HG03139 (cell line): ENCODE measurements at regions not wholly inside any gene's neighbourhood (a gene's known extent, or its start where the extent isn't known, plus 50 kb on each side); places are given as distances from the start of the nearest gene placed in this dataset.

Experiments
- ATAC-seq: cut with Tn5 transposase; IDR thresholded peaks from one replicate; pipeline ENCODE4 v1.9.1; 2021; ENCODE audit not compliant: unreplicated experiment

GRCh38 chr10:10796061-10796773 is 221.5 kb upstream of the CELF2 start:
- no peak for ATAC-seq

GRCh38 chr10:10796774-10797415 is 220.8 kb upstream of the CELF2 start:
- ATAC-seq, result no peak

GRCh38 chr10:10797513-10797912 is 220.2 kb upstream of the CELF2 start:
- ATAC-seq, result no peak

DNA sequence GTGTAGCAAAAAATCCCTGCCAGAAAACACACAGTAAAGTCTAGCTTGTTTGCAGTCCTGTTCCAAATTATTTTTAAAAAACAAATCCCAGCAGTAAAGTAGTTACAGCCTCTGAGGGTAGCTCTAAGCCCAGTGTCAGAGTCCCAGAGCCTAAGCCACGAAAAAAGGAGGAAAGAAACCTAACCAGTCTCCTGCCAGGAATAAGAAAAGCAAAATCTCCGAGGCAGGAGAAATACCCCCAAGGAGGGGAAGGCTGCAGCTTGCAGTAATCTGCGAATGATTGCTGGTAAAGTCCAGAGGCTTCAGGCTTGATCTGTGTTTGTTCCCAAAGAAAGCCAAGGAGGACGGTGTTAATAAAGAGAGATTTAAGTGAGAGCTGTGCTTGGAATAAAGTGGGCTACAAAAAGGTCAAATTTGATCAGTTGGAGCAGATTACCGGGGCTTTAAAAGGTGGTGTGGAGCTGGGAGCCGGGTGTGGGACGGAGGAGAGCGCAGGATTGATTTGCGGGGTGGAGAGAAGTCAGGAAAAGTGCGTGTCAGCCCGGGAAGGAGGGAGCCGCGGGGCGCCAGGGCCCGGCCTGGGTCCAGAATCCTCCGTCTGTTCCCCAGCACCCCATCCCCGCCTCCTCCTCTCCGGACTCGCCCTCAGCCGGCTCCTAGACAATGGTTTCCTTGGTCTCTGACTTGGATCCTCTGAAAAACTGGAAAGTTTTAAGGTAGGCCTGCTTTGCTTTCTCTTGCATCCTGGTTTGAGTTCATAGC is 219.4 kb upstream of the CELF2 start:
- ATAC-seq, result no peak

GRCh38 chr10:10798864-10799192 is 218.8 kb upstream of the CELF2 start:
- ATAC-seq, result no peak

DNA sequence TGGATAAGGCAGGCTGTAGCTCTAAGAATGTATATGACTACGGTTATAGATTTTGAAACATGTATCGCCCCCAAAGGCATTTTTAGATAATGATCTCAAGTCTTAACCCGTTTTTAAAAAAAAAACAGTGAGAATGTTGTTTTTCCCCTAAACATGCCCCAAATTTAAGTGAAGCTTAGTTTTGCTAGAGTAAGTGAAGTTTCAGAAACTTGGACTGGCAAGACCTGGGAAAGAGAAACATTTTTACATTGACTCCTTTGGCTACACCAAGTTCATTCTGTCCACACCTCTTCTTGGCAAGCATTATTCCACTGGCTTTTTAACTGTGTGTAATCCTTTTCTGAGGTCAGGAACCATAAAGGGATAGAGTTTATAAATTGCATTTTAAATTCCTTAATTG is 216.7 kb upstream of the CELF2 start:
- ATAC-seq, result no peak

DNA sequence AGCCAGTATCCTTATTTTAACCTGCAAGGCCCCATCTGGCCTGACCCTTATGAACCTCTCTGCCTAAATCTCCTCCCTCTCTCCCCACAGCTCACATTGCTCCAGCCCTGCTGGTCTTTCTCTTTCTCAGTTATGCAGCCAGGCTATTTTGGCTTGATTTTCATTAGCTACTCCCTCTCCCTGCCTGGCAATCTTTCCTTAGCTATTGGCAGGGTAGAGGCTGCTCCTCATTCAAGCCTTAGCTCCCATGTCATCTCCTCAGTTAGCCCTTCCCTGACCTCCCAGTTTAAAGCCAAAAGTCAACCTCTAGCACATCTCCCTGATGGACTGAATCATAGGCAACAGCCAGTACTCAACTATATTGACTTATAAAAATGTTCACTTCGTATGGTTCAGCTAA is 214.4 kb upstream of the CELF2 start:
- ATAC-seq, result no peak

- no peak for ATAC-seq
Measured at GRCh38 chr10:10804061-10804460, 213.6 kb upstream of the CELF2 start.

DNA sequence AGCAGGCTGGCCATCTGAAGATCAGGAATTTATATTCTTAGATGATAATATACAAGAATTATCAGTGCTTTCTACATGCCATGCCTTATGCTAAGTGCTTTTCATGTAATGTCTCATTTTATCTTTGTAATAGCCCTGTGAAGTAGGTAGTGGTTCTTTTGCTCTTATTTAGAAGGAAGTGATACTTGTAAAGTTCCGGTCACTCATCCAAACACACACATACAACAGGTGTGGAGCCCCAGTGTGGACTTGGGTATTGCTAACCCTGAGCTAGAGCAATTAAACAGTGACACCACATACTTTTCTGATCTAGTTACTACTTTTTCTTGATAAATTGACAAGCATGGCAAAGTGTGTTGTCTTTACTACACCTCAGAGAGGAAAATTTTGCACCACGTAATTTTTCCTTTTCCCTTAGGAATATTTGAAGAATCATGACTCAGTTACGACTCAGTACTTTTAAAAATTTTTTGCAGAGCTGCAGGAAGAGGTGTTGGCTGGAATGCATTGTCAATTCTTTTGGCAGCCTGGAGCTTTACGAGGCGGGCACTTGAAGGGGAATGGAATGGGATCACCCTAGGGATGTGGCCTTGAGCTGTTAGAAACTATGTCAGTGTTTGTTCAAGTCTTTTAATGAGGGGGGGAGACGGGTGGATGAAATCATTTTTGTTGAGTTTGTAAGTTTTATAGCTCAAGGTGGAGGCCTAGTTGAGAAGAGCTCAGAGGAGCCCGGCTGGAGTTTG is 212.5 kb upstream of the CELF2 start:
- no peak for ATAC-seq

DNA sequence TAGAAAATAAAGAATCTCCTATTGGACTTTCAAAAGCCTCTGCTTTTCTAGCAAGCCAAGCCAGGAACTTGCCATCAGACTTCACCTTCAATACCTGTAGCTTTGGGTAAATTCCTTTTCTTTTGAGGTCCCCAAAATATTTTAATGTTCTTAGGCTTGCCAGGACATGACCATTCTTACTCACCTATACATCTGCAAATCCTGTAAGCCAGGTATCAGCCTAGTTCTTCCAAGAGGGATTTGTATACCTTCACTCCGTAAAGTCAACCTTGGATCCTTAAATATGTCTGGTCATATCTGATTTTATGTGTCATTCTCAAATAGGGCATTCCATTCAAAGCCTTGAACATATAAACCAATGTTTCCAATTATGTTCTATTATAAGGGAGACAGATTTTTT is 210.6 kb upstream of the CELF2 start:
- ATAC-seq, result no peak

- no peak for ATAC-seq
Measured at GRCh38 chr10:10811562-10811961, 206.1 kb upstream of the CELF2 start.

DNA sequence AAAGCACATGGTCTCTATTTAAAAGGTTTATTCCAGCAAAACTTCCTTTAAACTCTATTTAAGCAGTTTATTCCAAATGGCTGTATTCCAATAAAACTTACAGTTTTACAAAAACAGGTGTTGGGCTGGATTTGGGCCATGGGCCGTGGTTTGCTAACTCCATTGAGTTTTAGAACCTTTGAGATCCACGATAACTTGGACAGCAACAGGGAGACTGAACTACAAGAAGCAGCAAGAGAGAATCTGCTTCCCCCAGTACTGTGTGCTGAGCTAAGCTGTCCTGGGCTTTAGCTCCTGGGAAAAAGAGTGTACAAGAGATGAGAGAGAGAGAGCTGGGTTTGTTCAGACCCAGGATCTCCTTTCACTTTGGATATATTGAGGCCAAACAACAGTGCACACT is 204.0 kb upstream of the CELF2 start:
- ATAC-seq, result no peak

DNA sequence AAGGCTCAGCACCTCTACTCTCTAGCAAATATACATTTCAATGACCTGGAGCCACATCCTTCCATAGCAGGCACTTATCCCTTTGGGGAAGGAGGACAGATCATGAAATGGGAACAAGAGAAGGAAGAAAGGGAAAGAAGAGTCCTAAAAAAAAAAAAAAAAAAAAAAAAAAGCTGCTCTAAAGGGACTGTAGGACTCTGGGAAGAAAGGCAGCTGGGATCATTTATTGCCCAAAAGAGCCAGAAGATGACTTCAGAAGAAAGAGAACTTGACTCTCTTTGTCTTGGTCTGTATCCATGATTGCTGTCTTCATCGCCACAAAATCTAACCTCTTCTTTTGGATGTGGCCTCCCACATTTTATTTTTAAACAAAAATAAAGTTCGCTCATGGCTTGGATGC is 203.6 kb upstream of the CELF2 start:
- no peak for ATAC-seq

GRCh38 chr10:10816447-10816846 is 201.2 kb upstream of the CELF2 start:
- ATAC-seq, result no peak

DNA sequence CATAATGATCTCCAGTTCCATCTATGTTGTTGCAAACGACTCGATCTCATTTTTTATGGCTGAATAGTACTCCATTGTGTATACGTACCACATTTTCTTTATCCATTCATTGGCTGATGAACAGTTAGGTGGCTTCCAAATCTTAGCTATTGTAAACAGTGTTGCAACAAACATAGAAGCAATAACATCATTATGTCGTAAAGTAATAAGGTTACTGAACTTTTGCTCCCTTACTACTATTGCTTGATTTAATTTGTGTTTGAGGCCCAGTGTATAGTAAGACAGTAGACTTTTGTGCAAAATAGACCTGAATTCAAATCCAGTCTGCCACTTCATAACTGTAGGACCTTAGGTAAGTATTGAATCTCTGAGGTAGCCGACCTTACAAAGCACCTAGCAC is 200.1 kb upstream of the CELF2 start:
- ATAC-seq, result no peak

- no peak for ATAC-seq
Measured at GRCh38 chr10:10818082-10818481, 199.6 kb upstream of the CELF2 start.

DNA sequence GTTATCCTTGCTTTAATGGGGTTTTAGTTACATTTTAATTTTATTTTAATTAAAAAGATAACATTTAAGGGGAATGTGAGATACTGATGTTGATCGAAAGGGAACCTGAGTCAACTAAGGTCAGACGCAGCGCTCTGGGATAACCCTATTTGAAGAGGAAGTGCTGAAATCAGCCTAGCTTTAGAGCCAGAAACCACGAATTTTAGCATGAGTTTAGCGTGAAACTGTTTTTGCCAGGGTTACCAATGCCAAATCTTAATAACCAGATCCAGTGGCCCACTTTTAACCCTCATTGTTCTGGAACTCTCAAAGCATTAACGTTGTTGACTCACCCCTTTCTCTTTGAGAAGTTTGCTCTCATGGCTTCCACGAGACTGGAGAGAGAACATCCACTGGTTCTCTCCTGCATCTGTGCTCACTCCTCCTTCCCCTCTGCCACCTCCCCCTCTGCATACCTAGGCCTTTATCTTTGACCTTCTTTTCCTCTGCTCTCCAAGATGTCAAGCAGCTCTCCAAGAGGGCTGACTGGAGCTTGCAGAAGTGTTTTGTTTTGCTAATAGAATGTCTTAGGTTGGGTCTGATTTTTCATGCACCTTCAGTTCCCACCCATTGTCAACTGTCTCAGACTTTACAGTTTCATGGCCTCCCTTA is 198.3 kb upstream of the CELF2 start:
- no peak for ATAC-seq

DNA sequence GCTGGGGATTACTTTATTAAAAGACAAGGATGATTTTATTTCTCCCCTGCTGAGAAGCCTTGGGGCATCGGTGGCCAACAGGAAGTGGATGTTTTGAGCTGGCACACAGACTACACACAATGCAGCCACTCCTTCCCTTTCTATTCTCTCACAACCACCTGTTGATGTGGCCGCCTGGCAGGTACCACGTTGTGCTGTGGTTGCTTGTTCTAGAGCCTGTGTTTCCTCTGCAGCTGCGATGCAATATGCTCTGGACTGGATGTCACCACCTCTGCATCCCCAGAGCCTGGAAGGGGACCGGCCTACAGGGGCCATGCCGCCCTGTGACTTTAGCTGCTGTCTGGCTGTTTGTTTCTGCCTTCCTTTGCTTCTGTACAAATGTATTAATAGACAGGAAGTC is 195.7 kb upstream of the CELF2 start:
- no peak for ATAC-seq

GRCh38 chr10:10824591-10825148 is 193.0 kb upstream of the CELF2 start:
- ATAC-seq, result no peak

DNA sequence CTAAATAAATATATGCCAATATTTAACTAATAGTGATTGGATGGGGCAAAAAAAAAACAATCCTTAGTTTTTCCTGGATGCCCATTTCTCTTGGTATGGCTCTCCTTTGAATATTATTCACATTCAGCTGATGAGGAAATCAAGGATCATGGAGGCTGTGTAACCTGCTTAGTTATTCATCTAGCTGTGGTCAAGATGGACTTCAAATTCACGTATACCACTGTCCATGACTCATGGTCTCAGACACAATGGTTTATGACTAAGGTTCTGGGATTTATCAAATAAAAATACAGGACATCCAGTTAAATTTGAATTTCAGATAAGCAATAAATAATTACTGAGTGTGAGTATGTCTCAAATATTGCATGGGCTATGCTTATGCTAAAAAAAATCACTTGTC is 191.5 kb upstream of the CELF2 start:
- ATAC-seq, result no peak

DNA sequence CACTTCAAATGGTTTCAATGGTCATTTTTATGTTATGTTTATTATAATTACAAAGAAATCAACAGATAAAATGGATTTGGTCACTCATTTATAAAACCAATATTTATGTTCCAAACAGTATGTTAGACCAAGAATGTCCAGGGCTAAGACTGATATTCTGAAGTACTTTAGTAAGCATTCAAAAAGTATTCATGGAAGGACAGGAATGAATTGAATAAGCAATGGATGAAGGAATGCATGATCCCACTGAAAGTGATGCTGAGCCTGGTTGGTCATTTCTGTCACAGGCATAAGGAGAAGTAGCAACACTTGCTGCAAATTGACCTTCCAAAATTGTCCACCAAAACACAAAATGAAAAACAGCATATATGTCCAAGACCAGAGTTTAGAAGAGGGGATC is 189.0 kb upstream of the CELF2 start:
- no peak for ATAC-seq
